ENCODE measurements at regions not wholly inside any gene's neighbourhood (a gene's known extent, or its start where the extent isn't known, plus 50 kb on each side); places are given as distances from the start of the nearest gene placed in this dataset.

DNA sequence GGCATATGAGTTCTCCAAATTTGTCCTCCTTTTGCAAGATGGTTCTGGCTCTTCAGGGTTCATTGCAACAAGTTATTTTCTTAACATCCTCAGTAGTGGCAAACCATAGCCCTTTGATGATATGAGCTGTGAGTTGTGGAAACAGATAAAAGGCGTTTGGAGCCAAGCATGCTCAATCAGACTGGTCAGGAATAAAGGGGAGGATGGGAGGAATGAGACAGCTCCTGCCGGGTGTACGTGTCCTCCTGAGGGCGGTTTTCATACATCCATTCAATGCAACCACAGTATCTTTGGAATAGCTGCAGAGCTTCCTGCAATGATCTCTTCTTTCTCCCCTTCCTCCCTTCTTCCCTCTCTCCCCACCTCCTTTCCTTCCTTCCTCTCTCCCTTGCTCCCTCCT is 245.8 kb downstream of the GLI2 start:
- WGBS, 2 donors: 80 to 84% methylated on average over 4 of the region's 4 CpGs
- Histone ChIP-seq H3K9me3 (no peaks in the 10 kb centered on the region), H3K27ac (no peak overlapping the region), H3K4me3 (no peak overlapping the region), H3K4me1 (peaks cover 7% of the 10 kb centered on the region), H3K27me3 (no peaks in the 10 kb centered on the region), H3K36me3 (replicated peaks in 1 of 2; ENCODE audit: insufficient read depth in 1 of 2, low read depth in 2 of 2) (no peaks in the 10 kb centered on the region)
- TF ChIP-seq POLR2A (IDR thresholded peaks at IDR 0.05): no peak
- TF ChIP-seq, protein P1, sequence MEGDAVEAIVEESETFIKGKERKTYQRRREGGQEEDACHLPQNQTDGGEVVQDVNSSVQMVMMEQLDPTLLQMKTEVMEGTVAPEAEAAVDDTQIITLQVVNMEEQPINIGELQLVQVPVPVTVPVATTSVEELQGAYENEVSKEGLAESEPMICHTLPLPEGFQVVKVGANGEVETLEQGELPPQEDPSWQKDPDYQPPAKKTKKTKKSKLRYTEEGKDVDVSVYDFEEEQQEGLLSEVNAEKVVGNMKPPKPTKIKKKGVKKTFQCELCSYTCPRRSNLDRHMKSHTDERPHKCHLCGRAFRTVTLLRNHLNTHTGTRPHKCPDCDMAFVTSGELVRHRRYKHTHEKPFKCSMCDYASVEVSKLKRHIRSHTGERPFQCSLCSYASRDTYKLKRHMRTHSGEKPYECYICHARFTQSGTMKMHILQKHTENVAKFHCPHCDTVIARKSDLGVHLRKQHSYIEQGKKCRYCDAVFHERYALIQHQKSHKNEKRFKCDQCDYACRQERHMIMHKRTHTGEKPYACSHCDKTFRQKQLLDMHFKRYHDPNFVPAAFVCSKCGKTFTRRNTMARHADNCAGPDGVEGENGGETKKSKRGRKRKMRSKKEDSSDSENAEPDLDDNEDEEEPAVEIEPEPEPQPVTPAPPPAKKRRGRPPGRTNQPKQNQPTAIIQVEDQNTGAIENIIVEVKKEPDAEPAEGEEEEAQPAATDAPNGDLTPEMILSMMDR (IDR thresholded peaks at IDR 0.05): no peak
- ATAC-seq: no peak
- no peak for DNase-seq
- intact Hi-C loops (cut with DNase I): loop anchor here (5.0 kb wide), 1 partner anchor 584 kb away; no protein-coding TSS in a partner anchor

DNA sequence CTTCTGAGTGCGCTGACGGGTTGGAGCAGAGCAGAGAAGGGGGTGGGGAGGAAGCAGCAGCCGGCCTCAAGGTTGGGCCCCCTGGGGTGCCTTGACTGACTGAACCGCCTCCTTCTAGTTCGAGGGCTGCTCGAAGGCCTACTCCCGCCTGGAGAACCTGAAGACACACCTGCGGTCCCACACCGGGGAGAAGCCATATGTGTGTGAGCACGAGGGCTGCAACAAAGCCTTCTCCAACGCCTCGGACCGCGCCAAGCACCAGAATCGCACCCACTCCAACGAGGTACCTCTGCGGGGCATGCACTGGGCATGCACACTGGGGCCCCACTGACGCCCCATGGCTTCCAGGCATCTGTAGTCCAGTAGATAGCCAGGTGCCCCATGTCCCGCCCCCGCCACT is 246.9 kb downstream of the GLI2 start:
- TF ChIP-seq, protein P1 (IDR thresholded peaks at IDR 0.05): no peak
- TF ChIP-seq POLR2A (IDR thresholded peaks at IDR 0.05): no peak
- no peak overlapping the region for H3K4me3 ChIP-seq
- no peaks in the 10 kb centered on the region for H3K36me3 ChIP-seq (replicated peaks in 1 of 2; ENCODE audit: insufficient read depth in 1 of 2, low read depth in 2 of 2)
- no peak for ATAC-seq
- no peak for DNase-seq
- H3K27me3 ChIP-seq: no peaks in the 10 kb centered on the region
- WGBS, 2 donors: 77 to 79% methylated on average over 14 to 20 of the region's 20 CpGs
- intact Hi-C loops (cut with DNase I): loop anchor here (5.0 kb wide), 1 partner anchor 585 kb away; no protein-coding TSS in a partner anchor
- H3K4me1 ChIP-seq: peaks cover 4% of the 10 kb centered on the region
- no peaks in the 10 kb centered on the region for H3K9me3 ChIP-seq
- no peak overlapping the region for H3K27ac ChIP-seq

DNA sequence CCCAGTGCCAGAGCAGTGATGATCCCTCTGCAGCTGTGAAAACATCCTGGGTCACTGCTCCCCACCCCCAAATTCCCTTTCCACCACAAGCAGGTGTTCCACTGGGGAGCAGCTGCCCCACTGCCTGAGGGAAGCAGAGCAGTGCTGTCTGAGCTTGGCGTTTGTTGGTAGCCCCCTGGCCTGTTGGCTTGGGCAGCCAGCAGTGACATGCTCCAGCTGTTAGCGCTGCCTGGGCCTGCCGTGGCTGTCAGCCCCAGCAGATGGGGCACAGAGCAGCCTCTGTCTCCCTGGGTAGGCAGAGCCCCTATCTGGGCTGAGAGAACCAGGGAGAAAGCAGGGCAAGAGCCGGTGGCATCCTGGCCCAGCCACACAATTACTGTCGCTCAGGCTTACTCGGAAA is 247.7 kb downstream of the GLI2 start:
- intact Hi-C loops (cut with DNase I): loop anchor here (5.0 kb wide), 1 partner anchor 586 kb away; no protein-coding TSS in a partner anchor
- H3K9me3 ChIP-seq: no peaks in the 10 kb centered on the region
- no peaks in the 10 kb centered on the region for H3K27me3 ChIP-seq
- TF ChIP-seq, protein P1 (IDR thresholded peaks at IDR 0.05): no peak
- TF ChIP-seq POLR2A (IDR thresholded peaks at IDR 0.05): no peak
- ATAC-seq: no peak
- no peak overlapping the region for H3K4me3 ChIP-seq
- H3K36me3 ChIP-seq (replicated peaks in 1 of 2; ENCODE audit: insufficient read depth in 1 of 2, low read depth in 2 of 2): no peaks in the 10 kb centered on the region
- no peak for DNase-seq
- WGBS, 2 donors: 60 to 76% methylated on average over 6 of the region's 6 CpGs
- no peaks in the 10 kb centered on the region for H3K4me1 ChIP-seq
- no peak overlapping the region for H3K27ac ChIP-seq

DNA sequence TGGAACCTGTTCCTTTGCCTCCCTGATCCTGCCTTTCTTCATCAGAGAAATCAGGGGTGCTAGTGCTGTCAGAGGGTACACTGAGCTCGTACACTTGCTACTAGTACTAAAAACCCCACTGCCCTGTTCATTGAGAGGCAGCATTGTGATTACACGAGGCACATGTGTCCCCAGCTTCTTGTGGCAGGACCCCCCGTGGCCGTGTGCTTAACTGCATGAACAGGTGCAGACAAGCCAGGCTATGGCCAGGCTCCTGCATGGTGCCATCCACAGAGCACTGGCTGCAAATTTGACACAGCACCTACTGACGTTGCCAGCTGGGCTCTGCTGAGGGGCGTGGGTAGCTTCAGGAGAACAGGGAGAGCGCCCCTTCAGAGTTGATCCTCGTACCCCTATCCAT is 248.4 kb downstream of the GLI2 start:
- ATAC-seq (no peak), DNase-seq (no peak)
- intact Hi-C loops (cut with DNase I): loop anchor here (5.0 kb wide), 1 partner anchor 587 kb away; no protein-coding TSS in a partner anchor
- TF ChIP-seq, protein P1 (IDR thresholded peaks at IDR 0.05): no peak
- no peak for TF ChIP-seq POLR2A (IDR thresholded peaks at IDR 0.05)
- no peaks in the 10 kb centered on the region for H3K27me3 ChIP-seq
- no peak overlapping the region for H3K27ac ChIP-seq
- no peaks in the 10 kb centered on the region for H3K36me3 ChIP-seq (replicated peaks in 1 of 2; ENCODE audit: insufficient read depth in 1 of 2, low read depth in 2 of 2)
- H3K4me3 ChIP-seq: no peak overlapping the region
- H3K9me3 ChIP-seq: no peaks in the 10 kb centered on the region
- 74 to 80% methylated on average over 3 to 8 of the region's 8 CpGs for WGBS, 2 donors
- H3K4me1 ChIP-seq: no peaks in the 10 kb centered on the region

DNA sequence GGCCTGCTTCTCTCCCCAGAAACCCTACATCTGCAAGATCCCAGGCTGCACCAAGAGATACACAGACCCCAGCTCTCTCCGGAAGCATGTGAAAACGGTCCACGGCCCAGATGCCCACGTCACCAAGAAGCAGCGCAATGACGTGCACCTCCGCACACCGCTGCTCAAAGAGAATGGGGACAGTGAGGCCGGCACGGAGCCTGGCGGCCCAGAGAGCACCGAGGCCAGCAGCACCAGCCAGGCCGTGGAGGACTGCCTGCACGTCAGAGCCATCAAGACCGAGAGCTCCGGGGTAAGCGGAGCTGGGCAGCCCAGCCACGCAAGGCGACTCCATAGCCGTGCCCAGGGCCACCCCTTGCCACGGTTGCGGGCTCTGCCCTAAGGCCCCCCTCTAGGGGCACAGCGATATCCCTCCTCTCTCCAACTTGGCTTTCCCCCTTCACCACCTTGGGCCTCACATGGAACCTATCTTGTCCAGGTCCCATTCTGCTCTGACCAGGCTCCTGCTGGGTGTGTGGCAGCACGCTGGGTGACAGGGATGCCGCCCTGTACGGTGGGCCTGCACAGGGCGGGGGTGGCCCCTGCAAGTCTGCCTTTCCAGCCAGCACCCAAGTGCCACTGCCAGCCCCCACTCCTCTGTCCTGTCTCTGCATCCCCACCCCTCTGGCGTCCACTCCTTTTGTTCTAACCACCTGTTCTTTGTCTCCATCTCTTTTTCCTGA is 248.9 kb downstream of the GLI2 start:
- no peak for TF ChIP-seq POLR2A (IDR thresholded peaks at IDR 0.05)
- TF ChIP-seq, protein P1 (IDR thresholded peaks at IDR 0.05): no peak
- Histone ChIP-seq H3K4me1 (no peaks in the 10 kb centered on the region), H3K9me3 (no peaks in the 10 kb centered on the region), H3K4me3 (no peak overlapping the region), H3K27me3 (no peaks in the 10 kb centered on the region), H3K27ac (no peak overlapping the region), H3K36me3 (replicated peaks in 1 of 2; ENCODE audit: insufficient read depth in 1 of 2, low read depth in 2 of 2) (no peaks in the 10 kb centered on the region)
- intact Hi-C loops (cut with DNase I): loop anchor here (5.0 kb wide), 1 partner anchor 587 kb away; no protein-coding TSS in a partner anchor
- ATAC-seq: no peak
- 91 to 92% methylated on average over 23 to 28 of the region's 28 CpGs for WGBS, 2 donors
- no peak for DNase-seq
